NCI-H1417 (cell line): ENCODE measurements at regions not wholly inside any gene's neighbourhood (a gene's known extent, or its start where the extent isn't known, plus 50 kb on each side); places are given as distances from the start of the nearest gene placed in this dataset.
"Not testable (repeated sequence)": the region's sequence is repeated elsewhere in the genome, so short reads cannot be mapped to it uniquely, and the experiment has no call there.

Experiments
- DNase-seq, 3 experiments: peaks; one replicate each; lab custom pipeline; 2025; lab: John Stamatoyannopoulos, UW

GRCh38 chr6:113695516-113695915 lies 161.6 kb upstream of the MARCKS start:
- no peak for DNase-seq

GRCh38 chr6:113696960-113697359 lies 160.2 kb upstream of the MARCKS start:
- no peak for DNase-seq

- no peak for DNase-seq
Measured at GRCh38 chr6:113697632-113698410, 159.3 kb upstream of the MARCKS start.

- no peak for DNase-seq
Measured at GRCh38 chr6:113699239-113699638, 157.9 kb upstream of the MARCKS start.

GRCh38 chr6:113701552-113702254 lies 155.4 kb upstream of the MARCKS start:
- DNase-seq = no peak

- DNase-seq = peak in 1 of 3 experiments; percentile 34
Measured at GRCh38 chr6:113707194-113707593, 150.0 kb upstream of the MARCKS start.

- DNase-seq = no peak
Measured at GRCh38 chr6:113709936-113710509, 147.1 kb upstream of the MARCKS start.

GRCh38 chr6:113713665-113714064 lies 143.5 kb upstream of the MARCKS start:
- peak in 1 of 3 experiments; percentile 57 for DNase-seq

GRCh38 chr6:113718588-113718987 lies 138.6 kb upstream of the MARCKS start:
- no peak for DNase-seq

- DNase-seq = no peak
Measured at GRCh38 chr6:113719064-113719463, 138.1 kb upstream of the MARCKS start.

GRCh38 chr6:113719545-113719944 lies 137.6 kb upstream of the MARCKS start:
- DNase-seq = no peak

GRCh38 chr6:113723182-113723581 lies 134.0 kb upstream of the MARCKS start:
- DNase-seq = no peak

- not testable (repeated sequence) for DNase-seq
Measured at GRCh38 chr6:113724927-113725326, 132.2 kb upstream of the MARCKS start.

GRCh38 chr6:113731541-113731940 lies 125.6 kb upstream of the MARCKS start:
- DNase-seq = no peak

GRCh38 chr6:113732384-113732966 lies 124.7 kb upstream of the MARCKS start:
- DNase-seq = peak in 1 of 3 experiments; percentile 45

- DNase-seq = no peak
Measured at GRCh38 chr6:113733381-113733780, 123.8 kb upstream of the MARCKS start.

- DNase-seq = no peak
Measured at GRCh38 chr6:113734982-113735381, 122.2 kb upstream of the MARCKS start.

- DNase-seq = no peak
Measured at GRCh38 chr6:113735491-113735890, 121.7 kb upstream of the MARCKS start.

- DNase-seq = no peak
Measured at GRCh38 chr6:113736978-113737377, 120.2 kb upstream of the MARCKS start.

- DNase-seq = no peak
Measured at GRCh38 chr6:113739041-113739655, 118.0 kb upstream of the MARCKS start.

GRCh38 chr6:113741651-113742050 lies 115.5 kb upstream of the MARCKS start:
- DNase-seq = no peak

- peak in 1 of 3 experiments; percentile 38 for DNase-seq
Measured at GRCh38 chr6:113742342-113742741, 114.8 kb upstream of the MARCKS start.
